Astrocyte (in vitro differentiated cells and primary cell): ENCODE measurements at regions not wholly inside any gene's neighbourhood (a gene's known extent, or its start where the extent isn't known, plus 50 kb on each side); places are given as distances from the start of the nearest gene placed in this dataset.

Source experiments
- EZH2 ChIP-seq: IDR thresholded peaks from 2 replicates; pipeline ENCODE4 v1.6.1; 2012; ENCODE audit warnings: mild to moderate bottlenecking, low read length, inconsistent platforms; ENCODE audit not compliant: insufficient read depth
- TF ChIP-seq, protein P1 (sequence below): IDR thresholded peaks from 2 replicates; pipeline ENCODE4 v1.5.1; 2011; ENCODE audit warnings: low read depth, mild to moderate bottlenecking, inconsistent platforms, low read length, moderate library complexity; ENCODE audit not compliant: insufficient read depth

DNA sequence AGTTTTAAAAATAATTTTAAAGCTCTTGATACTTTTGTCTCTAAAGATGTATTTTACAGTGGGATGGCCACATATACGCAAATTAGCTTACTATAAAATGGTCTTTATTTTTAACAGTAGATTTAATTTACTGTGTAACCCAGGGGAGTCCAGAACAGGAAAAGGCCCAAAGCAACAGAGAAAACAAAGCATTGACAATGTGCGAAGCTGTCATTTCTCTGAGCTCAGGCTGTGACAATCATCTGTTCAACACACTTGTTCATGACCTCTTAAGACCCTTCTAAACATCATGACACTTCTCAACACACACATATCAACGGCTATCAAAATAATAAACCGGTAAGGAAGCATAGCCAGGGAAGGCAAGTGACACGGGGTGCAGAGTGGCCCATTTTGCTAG lies 499.6 kb upstream of the MPDZ start:
- TF ChIP-seq, protein P1, sequence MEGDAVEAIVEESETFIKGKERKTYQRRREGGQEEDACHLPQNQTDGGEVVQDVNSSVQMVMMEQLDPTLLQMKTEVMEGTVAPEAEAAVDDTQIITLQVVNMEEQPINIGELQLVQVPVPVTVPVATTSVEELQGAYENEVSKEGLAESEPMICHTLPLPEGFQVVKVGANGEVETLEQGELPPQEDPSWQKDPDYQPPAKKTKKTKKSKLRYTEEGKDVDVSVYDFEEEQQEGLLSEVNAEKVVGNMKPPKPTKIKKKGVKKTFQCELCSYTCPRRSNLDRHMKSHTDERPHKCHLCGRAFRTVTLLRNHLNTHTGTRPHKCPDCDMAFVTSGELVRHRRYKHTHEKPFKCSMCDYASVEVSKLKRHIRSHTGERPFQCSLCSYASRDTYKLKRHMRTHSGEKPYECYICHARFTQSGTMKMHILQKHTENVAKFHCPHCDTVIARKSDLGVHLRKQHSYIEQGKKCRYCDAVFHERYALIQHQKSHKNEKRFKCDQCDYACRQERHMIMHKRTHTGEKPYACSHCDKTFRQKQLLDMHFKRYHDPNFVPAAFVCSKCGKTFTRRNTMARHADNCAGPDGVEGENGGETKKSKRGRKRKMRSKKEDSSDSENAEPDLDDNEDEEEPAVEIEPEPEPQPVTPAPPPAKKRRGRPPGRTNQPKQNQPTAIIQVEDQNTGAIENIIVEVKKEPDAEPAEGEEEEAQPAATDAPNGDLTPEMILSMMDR, result no peak
- TF ChIP-seq EZH2, result no peak
